ENCODE measurements at regions not wholly inside any gene's neighbourhood (a gene's known extent, or its start where the extent isn't known, plus 50 kb on each side); places are given as distances from the start of the nearest gene placed in this dataset.

- H3K79me2 ChIP-seq (ENCODE audit: control insufficient read depth, insufficient read depth, low read length, unreplicated experiment) = no peaks in the 10 kb centered on the region
- H3K4me3 ChIP-seq (ENCODE audit: low read depth, low read length) = no peak overlapping the region
- no peak overlapping the region for H2AFZ ChIP-seq (ENCODE audit: low read length, unreplicated experiment)
- H3K36me3 ChIP-seq (ENCODE audit: insufficient read depth, low read length) = no peaks in the 10 kb centered on the region
- H3K27ac ChIP-seq (ENCODE audit: low read depth, low read length) = no peak overlapping the region
- H3K27me3 ChIP-seq (ENCODE audit: insufficient read depth, low read length) = no peaks in the 10 kb centered on the region
- no peaks in the 10 kb centered on the region for H3K4me1 ChIP-seq (ENCODE audit: control insufficient read depth, insufficient read depth, low read length, unreplicated experiment)
Observed at GRCh38 chr16:66143415-66143814, 223.1 kb upstream of the CDH5 start.

GRCh38 chr16:66141885-66142284, 224.6 kb upstream of the CDH5 start:
- Histone ChIP-seq H3K79me2 (ENCODE audit: control insufficient read depth, insufficient read depth, low read length, unreplicated experiment) (no peaks in the 10 kb centered on the region), H3K27me3 (ENCODE audit: insufficient read depth, low read length) (no peaks in the 10 kb centered on the region), H3K27ac (ENCODE audit: low read depth, low read length) (no peak overlapping the region), H3K36me3 (ENCODE audit: insufficient read depth, low read length) (no peaks in the 10 kb centered on the region), H3K4me1 (ENCODE audit: control insufficient read depth, insufficient read depth, low read length, unreplicated experiment) (no peaks in the 10 kb centered on the region), H2AFZ (ENCODE audit: low read length, unreplicated experiment) (no peak overlapping the region), H3K4me3 (ENCODE audit: low read depth, low read length) (no peak overlapping the region)

GRCh38 chr16:66137853-66138252, 228.6 kb upstream of the CDH5 start:
- no peak overlapping the region for H2AFZ ChIP-seq (ENCODE audit: low read length, unreplicated experiment)
- no peaks in the 10 kb centered on the region for H3K79me2 ChIP-seq (ENCODE audit: control insufficient read depth, insufficient read depth, low read length, unreplicated experiment)
- no peaks in the 10 kb centered on the region for H3K36me3 ChIP-seq (ENCODE audit: insufficient read depth, low read length)
- H3K27ac ChIP-seq (ENCODE audit: low read depth, low read length) = no peak overlapping the region
- H3K4me1 ChIP-seq (ENCODE audit: control insufficient read depth, insufficient read depth, low read length, unreplicated experiment) = no peaks in the 10 kb centered on the region
- no peaks in the 10 kb centered on the region for H3K27me3 ChIP-seq (ENCODE audit: insufficient read depth, low read length)
- no peak overlapping the region for H3K4me3 ChIP-seq (ENCODE audit: low read depth, low read length)

- H3K4me3 ChIP-seq (ENCODE audit: low read depth, low read length) = no peak overlapping the region
- H3K36me3 ChIP-seq (ENCODE audit: insufficient read depth, low read length) = no peaks in the 10 kb centered on the region
- no peaks in the 10 kb centered on the region for H3K79me2 ChIP-seq (ENCODE audit: control insufficient read depth, insufficient read depth, low read length, unreplicated experiment)
- no peaks in the 10 kb centered on the region for H3K27me3 ChIP-seq (ENCODE audit: insufficient read depth, low read length)
- peaks cover 9% of the 10 kb centered on the region for H3K4me1 ChIP-seq (ENCODE audit: control insufficient read depth, insufficient read depth, low read length, unreplicated experiment)
- H2AFZ ChIP-seq (ENCODE audit: low read length, unreplicated experiment) = no peak overlapping the region
- no peak overlapping the region for H3K27ac ChIP-seq (ENCODE audit: low read depth, low read length)
Observed at GRCh38 chr16:66136841-66137240, 229.7 kb upstream of the CDH5 start.

GRCh38 chr16:66135838-66136237, 230.7 kb upstream of the CDH5 start:
- no peaks in the 10 kb centered on the region for H3K27me3 ChIP-seq (ENCODE audit: insufficient read depth, low read length)
- H3K4me3 ChIP-seq (ENCODE audit: low read depth, low read length) = no peak overlapping the region
- no peak overlapping the region for H3K27ac ChIP-seq (ENCODE audit: low read depth, low read length)
- H2AFZ ChIP-seq (ENCODE audit: low read length, unreplicated experiment) = no peak overlapping the region
- H3K36me3 ChIP-seq (ENCODE audit: insufficient read depth, low read length) = no peaks in the 10 kb centered on the region
- no peaks in the 10 kb centered on the region for H3K79me2 ChIP-seq (ENCODE audit: control insufficient read depth, insufficient read depth, low read length, unreplicated experiment)
- H3K4me1 ChIP-seq (ENCODE audit: control insufficient read depth, insufficient read depth, low read length, unreplicated experiment) = peaks cover 20% of the 10 kb centered on the region

GRCh38 chr16:66135421-66135831, 231.1 kb upstream of the CDH5 start:
- no peaks in the 10 kb centered on the region for H3K79me2 ChIP-seq (ENCODE audit: control insufficient read depth, insufficient read depth, low read length, unreplicated experiment)
- H3K27ac ChIP-seq (ENCODE audit: low read depth, low read length) = no peak overlapping the region
- H3K4me1 ChIP-seq (ENCODE audit: control insufficient read depth, insufficient read depth, low read length, unreplicated experiment) = peaks cover 24% of the 10 kb centered on the region
- no peak overlapping the region for H3K4me3 ChIP-seq (ENCODE audit: low read depth, low read length)
- H3K27me3 ChIP-seq (ENCODE audit: insufficient read depth, low read length) = no peaks in the 10 kb centered on the region
- H2AFZ ChIP-seq (ENCODE audit: low read length, unreplicated experiment) = no peak overlapping the region
- no peaks in the 10 kb centered on the region for H3K36me3 ChIP-seq (ENCODE audit: insufficient read depth, low read length)

GRCh38 chr16:66134875-66135274, 231.6 kb upstream of the CDH5 start:
- Histone ChIP-seq H3K27ac (ENCODE audit: low read depth, low read length) (no peak overlapping the region), H2AFZ (ENCODE audit: low read length, unreplicated experiment) (no peak overlapping the region), H3K36me3 (ENCODE audit: insufficient read depth, low read length) (no peaks in the 10 kb centered on the region), H3K4me3 (ENCODE audit: low read depth, low read length) (no peak overlapping the region), H3K79me2 (ENCODE audit: control insufficient read depth, insufficient read depth, low read length, unreplicated experiment) (no peaks in the 10 kb centered on the region), H3K4me1 (ENCODE audit: control insufficient read depth, insufficient read depth, low read length, unreplicated experiment) (peaks cover 29% of the 10 kb centered on the region), H3K27me3 (ENCODE audit: insufficient read depth, low read length) (no peaks in the 10 kb centered on the region)

- H3K4me1 ChIP-seq (ENCODE audit: control insufficient read depth, insufficient read depth, low read length, unreplicated experiment) = peaks cover 31% of the 10 kb centered on the region
Observed at GRCh38 chr16:66133643-66134338, 232.7 kb upstream of the CDH5 start.

GRCh38 chr16:66131895-66132294, 234.6 kb upstream of the CDH5 start:
- Histone ChIP-seq H3K27me3 (ENCODE audit: insufficient read depth, low read length) (no peaks in the 10 kb centered on the region), H3K4me3 (ENCODE audit: low read depth, low read length) (peak overlapping the region; percentile 23; the same call in 1 of the 2 replicates), H3K27ac (ENCODE audit: low read depth, low read length) (peak overlapping the region; percentile 77), H3K36me3 (ENCODE audit: insufficient read depth, low read length) (no peaks in the 10 kb centered on the region), H2AFZ (ENCODE audit: low read length, unreplicated experiment) (peak overlapping the region; percentile 66), H3K4me1 (ENCODE audit: control insufficient read depth, insufficient read depth, low read length, unreplicated experiment) (peaks cover 31% of the 10 kb centered on the region), H3K79me2 (ENCODE audit: control insufficient read depth, insufficient read depth, low read length, unreplicated experiment) (no peaks in the 10 kb centered on the region)

More at GRCh38 chr16:66133643-66134338, 232.7 kb upstream of the CDH5 start:
- Histone ChIP-seq H3K4me3 (ENCODE audit: low read depth, low read length) (no peak overlapping the region), H3K27ac (ENCODE audit: low read depth, low read length) (no peak overlapping the region), H3K79me2 (ENCODE audit: control insufficient read depth, insufficient read depth, low read length, unreplicated experiment) (no peaks in the 10 kb centered on the region), H2AFZ (ENCODE audit: low read length, unreplicated experiment) (no peak overlapping the region), H3K36me3 (ENCODE audit: insufficient read depth, low read length) (no peaks in the 10 kb centered on the region), H3K27me3 (ENCODE audit: insufficient read depth, low read length) (no peaks in the 10 kb centered on the region)

- H2AFZ ChIP-seq (ENCODE audit: low read length, unreplicated experiment) = no peak overlapping the region
- peak overlapping the region; percentile 23; the same call in 1 of the 2 replicates for H3K4me3 ChIP-seq (ENCODE audit: low read depth, low read length)
- no peaks in the 10 kb centered on the region for H3K27me3 ChIP-seq (ENCODE audit: insufficient read depth, low read length)
- peak overlapping the region; percentile 77 for H3K27ac ChIP-seq (ENCODE audit: low read depth, low read length)
- H3K36me3 ChIP-seq (ENCODE audit: insufficient read depth, low read length) = no peaks in the 10 kb centered on the region
- no peaks in the 10 kb centered on the region for H3K79me2 ChIP-seq (ENCODE audit: control insufficient read depth, insufficient read depth, low read length, unreplicated experiment)
- peaks cover 31% of the 10 kb centered on the region for H3K4me1 ChIP-seq (ENCODE audit: control insufficient read depth, insufficient read depth, low read length, unreplicated experiment)
Observed at GRCh38 chr16:66131156-66131807, 235.2 kb upstream of the CDH5 start.
